ENCODE measurements at regions not wholly inside any gene's neighbourhood (a gene's known extent, or its start where the extent isn't known, plus 50 kb on each side); places are given as distances from the start of the nearest gene placed in this dataset.
"Not testable (repeated sequence)": the region's sequence is repeated elsewhere in the genome, so short reads cannot be mapped to it uniquely, and the experiment has no call there.

DNA sequence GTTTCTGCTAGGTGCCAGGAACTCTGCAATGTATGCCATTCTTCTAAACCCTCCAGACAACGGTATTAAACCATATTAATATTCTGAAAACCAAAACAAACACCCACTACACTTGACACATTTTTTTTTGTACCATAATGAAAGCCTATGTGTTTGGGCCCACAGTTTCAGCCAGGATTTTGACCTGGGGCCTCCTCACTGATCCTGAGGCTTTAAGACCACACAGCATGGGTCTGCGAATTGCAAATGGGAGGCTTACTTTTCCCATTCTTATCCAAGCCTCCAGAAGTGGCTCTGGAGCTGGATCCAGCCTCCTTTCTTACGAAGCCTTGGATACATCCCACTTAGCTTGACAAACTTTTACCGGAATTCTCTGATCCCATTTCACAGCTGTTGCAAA is 56.7 kb downstream of the RNU1-4 start:
- H3K4me3 ChIP-seq (ENCODE audit: low read length in 2 of 2); H3K27me3 ChIP-seq (ENCODE audit: control insufficient read depth in 3 of 3, insufficient read depth in 3 of 3, low read depth in 1 of 3, low read length in 3 of 3); DNase-seq (ENCODE audit: low spot score); H3K4ac ChIP-seq (ENCODE audit: low read length); H3K23ac ChIP-seq (ENCODE audit: low read depth, low read length, poor library complexity); H3K14ac ChIP-seq (ENCODE audit: low read length); H3K36me3 ChIP-seq (replicated peaks in 1 of 2; ENCODE audit: control insufficient read depth in 2 of 2, insufficient read depth in 2 of 2, low read length in 2 of 2); H2AK5ac ChIP-seq (ENCODE audit: low read depth, low read length); H2BK12ac ChIP-seq (ENCODE audit: low read length); H3K9me3 ChIP-seq (replicated peaks in 1 of 2; ENCODE audit: control insufficient read depth in 2 of 2, insufficient read depth in 1 of 2, low read depth in 1 of 2, low read length in 2 of 2); H3K79me1 ChIP-seq (ENCODE audit: low read depth, low read length); H3K4me1 ChIP-seq (ENCODE audit: control insufficient read depth in 2 of 2, insufficient read depth in 1 of 2, low read depth in 1 of 2, low read length in 2 of 2); H3K18ac ChIP-seq (ENCODE audit: low read length); H4K91ac ChIP-seq (ENCODE audit: low read depth, low read length, poor library complexity); H3K9ac ChIP-seq (ENCODE audit: low read depth, low read length, poor library complexity); H4K8ac ChIP-seq (ENCODE audit: low read depth, low read length); H2BK5ac ChIP-seq (ENCODE audit: low read length); H2BK15ac ChIP-seq (ENCODE audit: low read length); H2BK120ac ChIP-seq (ENCODE audit: low read depth, low read length): not testable (repeated sequence)
- H2AFZ ChIP-seq (ENCODE audit: low read length): peak overlapping the region; percentile 42
- H3K4me2 ChIP-seq (ENCODE audit: insufficient read depth, low read length, poor library complexity, severe bottlenecking): peak overlapping the region; percentile 43
- peak overlapping the region; percentile 88 for H3K27ac ChIP-seq (replicated peaks; ENCODE audit: low read length)
- WGBS, 2 donors (ENCODE audit: extremely low coverage in 2 of 2, insufficient read length in 2 of 2, insufficient replicate concordance in 1 of 2): no CpG with 5 or more reads among the region's 4 CpGs

DNA sequence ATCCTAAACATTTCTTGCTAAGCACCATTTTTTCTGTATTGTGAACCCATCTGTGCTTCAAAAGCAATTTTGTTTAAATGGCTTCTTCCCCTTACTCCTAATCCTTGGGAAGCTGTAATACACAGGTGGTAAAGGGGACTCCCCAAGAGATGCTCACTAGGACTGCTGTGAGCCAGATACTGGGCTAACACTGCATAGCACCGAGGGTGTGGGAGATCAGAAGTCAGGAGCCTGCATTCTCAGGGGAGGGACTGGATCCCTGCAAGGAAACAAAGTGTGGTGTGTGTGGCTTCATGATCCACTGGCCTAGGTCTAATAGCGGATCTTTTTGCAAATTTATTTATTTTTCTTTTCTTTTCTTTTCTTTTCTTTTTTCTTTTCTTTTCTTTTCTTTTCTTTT is 57.7 kb downstream of the RNU1-4 start:
- H4K8ac ChIP-seq (ENCODE audit: low read depth, low read length); H3K9me3 ChIP-seq (replicated peaks in 1 of 2; ENCODE audit: control insufficient read depth in 2 of 2, insufficient read depth in 1 of 2, low read depth in 1 of 2, low read length in 2 of 2); H2BK15ac ChIP-seq (ENCODE audit: low read length); H2BK12ac ChIP-seq (ENCODE audit: low read length); H3K27ac ChIP-seq (replicated peaks; ENCODE audit: low read length); H3K79me1 ChIP-seq (ENCODE audit: low read depth, low read length); H4K91ac ChIP-seq (ENCODE audit: low read depth, low read length, poor library complexity); H3K14ac ChIP-seq (ENCODE audit: low read length); H3K36me3 ChIP-seq (replicated peaks in 1 of 2; ENCODE audit: control insufficient read depth in 2 of 2, insufficient read depth in 2 of 2, low read length in 2 of 2); H3K4me3 ChIP-seq (ENCODE audit: low read length in 2 of 2); H2BK120ac ChIP-seq (ENCODE audit: low read depth, low read length); H2AK5ac ChIP-seq (ENCODE audit: low read depth, low read length); H2AFZ ChIP-seq (ENCODE audit: low read length); H3K9ac ChIP-seq (ENCODE audit: low read depth, low read length, poor library complexity); H3K4me2 ChIP-seq (ENCODE audit: insufficient read depth, low read length, poor library complexity, severe bottlenecking); H2BK5ac ChIP-seq (ENCODE audit: low read length); H3K27me3 ChIP-seq (ENCODE audit: control insufficient read depth in 3 of 3, insufficient read depth in 3 of 3, low read depth in 1 of 3, low read length in 3 of 3); H3K4me1 ChIP-seq (ENCODE audit: control insufficient read depth in 2 of 2, insufficient read depth in 1 of 2, low read depth in 1 of 2, low read length in 2 of 2); DNase-seq (ENCODE audit: low spot score); H3K4ac ChIP-seq (ENCODE audit: low read length); H3K23ac ChIP-seq (ENCODE audit: low read depth, low read length, poor library complexity): not testable (repeated sequence)
- WGBS, 2 donors (ENCODE audit: extremely low coverage in 2 of 2, insufficient read length in 2 of 2, insufficient replicate concordance in 1 of 2): no CpG with 5 or more reads among the region's 2 CpGs
- peak overlapping the region; percentile 1 for H3K18ac ChIP-seq (ENCODE audit: low read length)
